Stomach (tissue), 8 donors: ENCODE measurements at regions not wholly inside any gene's neighbourhood (a gene's known extent, or its start where the extent isn't known, plus 50 kb on each side); places are given as distances from the start of the nearest gene placed in this dataset.

Experiments used
- DNase-seq, 2 donors: peaks; one replicate each; pipeline versions ENCODE4 v3.0.0 to v3.0.0-alpha.2; 2013 to 2019
- H3K27ac ChIP-seq, 5 donors: fragments of 200-600 bp in 4 of 5; sonication (generic) in 4 of 5; one replicate each; pipeline ENCODE4 v1.5.1; 2013 to 2019; ENCODE audit warnings: mild to moderate bottlenecking in 1 of 5, moderate library complexity in 1 of 5
- H3K27me3 ChIP-seq, 3 donors: fragments of 200-600 bp; sonication (generic); one replicate each; pipeline ENCODE4 v1.5.1; 2017 to 2019; ENCODE audit warnings: mixed run types in 1 of 3
- H3K36me3 ChIP-seq, 4 donors: fragments of 200-600 bp; sonication (generic); 1 replicate in 3 of 4; 2 replicates in 1 of 4; pipeline ENCODE4 v1.5.1; 2016 to 2019
- H3K4me1 ChIP-seq, 4 donors: fragments of 200-600 bp; sonication (generic); one replicate each; pipeline ENCODE4 v1.5.1; 2016 to 2019
- H3K4me3 ChIP-seq, 4 donors: fragments of 200-600 bp; sonication (generic) in 3 of 4; one replicate each; pipeline ENCODE4 v1.5.1; 2016 to 2019; ENCODE audit warnings: mild to moderate bottlenecking in 1 of 4
- H3K9me3 ChIP-seq, 4 donors: fragments of 200-600 bp; sonication (generic); one replicate each; pipeline ENCODE4 v1.5.1; 2016 to 2019
- CTCF ChIP-seq, 7 experiments: fragments of 450-650 bp in 4 of 7; fragments of 200-600 bp in 3 of 7; sonication (generic) in 3 of 7; IDR thresholded peaks; one replicate each; pipeline ENCODE4 v1.5.1; 2016 to 2019; ENCODE audit warnings: antibody characterized with exemption in 7 of 7, control low read depth in 2 of 7, mild to moderate bottlenecking in 1 of 7
- EP300 ChIP-seq: sonication (generic); formaldehyde crosslinking; IDR thresholded peaks from one replicate; pipeline ENCODE4 v1.6.1; 2017; ENCODE audit warnings: antibody characterized with exemption
- POLR2A ChIP-seq, 4 donors: fragments of 450-650 bp; IDR thresholded peaks; one replicate each; pipeline ENCODE4 v1.6.1; 2016; ENCODE audit warnings: antibody characterized with exemption in 4 of 4, control low read depth in 2 of 4, mild to moderate bottlenecking in 1 of 4, moderate library complexity in 1 of 4
- POLR2AphosphoS5 ChIP-seq, 3 donors: sonication (generic); formaldehyde crosslinking; IDR thresholded peaks; one replicate each; pipeline ENCODE4 v1.6.1; 2016; ENCODE audit warnings: antibody characterized with exemption in 3 of 3
- WGBS, 5 donors: extraction: QIAGEN DNeasy Blood & Tissue Kit in 3 of 5; methylation state at CpG; one replicate each; pipeline versions ENCODE4 v1.1.5 to v1.1.7; 2013 to 2018; 5-methylcytosine and 5-hydroxymethylcytosine counted together
- intact Hi-C: fragments of 100-400 bp; cut with DNase I; formaldehyde crosslinking; loops from one replicate; pipeline ENCODE4 v1.15.1; 2023; ENCODE audit warnings: low total_unique reads
- small RNA-seq, 4 donors: library from RNA; depleted of rRNA; stranded (forward); fragments of <200 nt; gene quantifications; one replicate each; pipeline ENCODE3, GENCODE V24; 2016
- donor health status: healthy with polysubstance abuse.
- donor health status: Bipolar disorder and iron deficiency.
- donor health status: healthy.

DNA sequence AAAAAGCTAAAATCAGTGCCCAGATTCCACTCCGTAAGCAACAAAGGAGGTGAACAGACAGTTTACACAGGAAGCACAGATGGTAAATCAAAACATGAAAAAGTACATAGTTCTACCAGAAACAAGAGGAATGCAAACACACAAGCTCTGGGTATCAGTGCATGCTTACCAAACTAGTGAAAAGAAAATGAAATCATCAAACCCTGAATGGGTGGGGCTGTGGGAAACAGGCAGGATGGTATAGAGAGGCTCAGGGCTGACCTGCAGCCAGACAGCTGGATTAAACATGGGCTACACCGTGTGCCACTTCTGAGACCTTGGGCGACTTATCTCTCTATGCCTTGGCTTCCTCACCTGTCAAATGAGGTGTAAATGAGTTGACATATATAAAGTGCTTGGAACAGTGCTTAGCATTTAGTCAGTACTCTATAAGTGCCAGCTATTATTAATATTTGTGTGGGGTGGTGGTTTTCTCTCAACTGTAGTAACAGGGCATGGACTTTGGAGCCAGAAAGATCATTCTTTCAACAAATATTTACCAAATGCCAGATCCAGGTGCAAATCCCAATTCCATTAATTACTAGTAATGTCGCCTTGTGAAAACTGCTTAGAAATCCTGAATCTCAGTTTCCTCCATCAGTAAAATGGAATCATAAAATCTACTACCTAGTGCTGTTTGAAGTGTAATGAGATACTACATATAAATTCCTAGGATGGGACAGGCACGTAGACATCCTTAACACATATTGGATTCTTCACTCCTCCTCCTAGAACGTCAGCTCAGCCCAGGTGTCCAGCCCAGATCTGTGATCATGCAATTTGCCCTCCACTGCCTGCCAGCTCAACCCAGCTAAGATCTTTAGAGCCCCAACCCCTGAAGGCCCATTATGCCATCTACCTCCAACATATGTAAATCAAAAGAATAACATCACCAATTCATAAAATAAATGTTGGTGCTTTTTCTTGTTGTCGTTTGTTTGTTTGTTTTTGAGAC lies 55.5 kb upstream of the SMAD3 start:
- Histone ChIP-seq H3K27me3 (no peaks in the 10 kb centered on the region), H3K27ac (no peak overlapping the region), H3K4me3 (no peak overlapping the region), H3K9me3 (no peaks in the 10 kb centered on the region), H3K36me3 (no peaks in the 10 kb centered on the region), H3K4me1 (peaks cover 0 to 4% (median 0%) of the 10 kb centered on the region in 4 donors)
- TF ChIP-seq CTCF (IDR thresholded peaks at IDR 0.05) = no peak
- no peak for TF ChIP-seq EP300
- TF ChIP-seq POLR2A (IDR thresholded peaks at IDR 0.05) = no peak
- TF ChIP-seq POLR2AphosphoS5 (IDR thresholded peaks at IDR 0.05) = no peak
- DNase-seq = no peak
- WGBS, 5 donors = 66 to 77% (median 73%) methylated on average over 7 of the region's 7 CpGs
- intact Hi-C loops = no loop called here

DNA sequence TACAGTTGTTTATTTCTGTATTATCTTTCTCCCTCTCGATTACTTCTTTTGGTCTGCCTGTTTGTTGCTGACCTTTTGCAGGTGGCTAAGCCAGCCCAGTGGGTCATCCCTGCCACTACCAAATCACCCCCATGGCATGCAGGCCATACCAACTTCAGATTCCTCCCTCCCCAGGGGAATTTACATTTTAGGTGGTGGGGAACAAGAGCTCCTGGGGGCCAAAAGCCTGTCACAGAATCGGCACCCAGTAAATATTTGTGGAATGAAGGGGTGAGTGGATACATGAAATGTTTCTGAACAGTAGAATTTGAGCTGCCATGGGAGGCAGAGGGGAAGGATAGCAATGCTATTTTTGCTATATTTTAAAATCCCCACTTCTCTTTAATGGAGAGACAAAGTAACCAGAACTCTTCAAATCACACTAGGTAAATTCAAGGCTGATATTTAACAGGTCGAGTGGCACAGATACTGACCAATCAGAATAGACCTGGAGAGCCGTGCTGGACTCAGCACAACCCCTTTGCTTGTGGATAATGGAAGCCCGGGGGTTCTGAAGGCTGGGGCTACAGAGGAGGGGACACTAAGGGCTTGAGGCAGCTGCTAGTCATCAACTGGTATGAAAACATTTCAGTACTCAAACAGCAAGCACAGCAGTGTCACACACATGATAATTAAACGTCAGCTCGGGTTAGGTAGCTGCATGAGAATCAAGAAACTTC lies 54.3 kb upstream of the SMAD3 start:
- TF ChIP-seq CTCF (IDR thresholded peaks at IDR 0.05) (no peak), POLR2A (IDR thresholded peaks at IDR 0.05) (no peak), EP300 (no peak)
- 47 to 63% (median 54%) methylated on average over 7 of the region's 7 CpGs for WGBS, 5 donors
- intact Hi-C loops = no loop called here

DNA sequence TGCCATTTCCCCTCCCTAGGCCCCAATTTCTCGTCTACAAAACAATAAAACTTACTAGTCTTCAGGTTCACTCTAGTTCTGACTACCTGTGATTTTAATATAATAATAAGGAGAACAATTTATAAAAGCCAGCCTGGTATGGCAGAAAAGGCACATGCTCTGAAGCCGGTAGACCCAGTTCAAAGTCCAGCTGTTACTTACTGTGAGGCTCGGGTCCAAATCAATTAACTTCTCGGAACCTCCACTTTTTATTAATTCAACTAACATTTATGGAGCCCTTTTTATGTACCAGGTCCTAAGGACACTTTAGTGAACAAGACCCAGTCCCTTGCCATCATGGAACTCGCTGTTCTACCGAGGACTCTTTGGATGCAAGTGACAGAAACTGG lies 53.8 kb upstream of the SMAD3 start:
- TF ChIP-seq POLR2AphosphoS5 (IDR thresholded peaks at IDR 0.05) (no peak), POLR2A (IDR thresholded peaks at IDR 0.05) (no peak), EP300 (no peak), CTCF (IDR thresholded peaks at IDR 0.05) (no peak)
- no peak for DNase-seq
- WGBS, 5 donors = 60 to 72% (median 67%) methylated on average over 6 of the region's 6 CpGs
- intact Hi-C loops = no loop called here
- H3K9me3 ChIP-seq = no peaks in the 10 kb centered on the region
- H3K27me3 ChIP-seq = no peaks in the 10 kb centered on the region
- H3K4me1 ChIP-seq = peaks cover 0 to 4% (median 0%) of the 10 kb centered on the region in 4 donors
- no peaks in the 10 kb centered on the region for H3K36me3 ChIP-seq
- H3K4me3 ChIP-seq = no peak overlapping the region
- H3K27ac ChIP-seq = no peak overlapping the region

More for the DNA sequence above, 54.3 kb upstream of the SMAD3 start:
- Histone ChIP-seq H3K9me3 (no peaks in the 10 kb centered on the region), H3K27ac (no peak overlapping the region), H3K4me1 (peaks cover 0 to 4% (median 0%) of the 10 kb centered on the region in 4 donors), H3K36me3 (no peaks in the 10 kb centered on the region), H3K27me3 (no peaks in the 10 kb centered on the region), H3K4me3 (no peak overlapping the region)
- DNase-seq = no peak

GRCh38 chr15:67013696-67014095 lies 51.7 kb upstream of the SMAD3 start:
- TF ChIP-seq POLR2AphosphoS5 (IDR thresholded peaks at IDR 0.05) (no peak), EP300 (no peak), POLR2A (IDR thresholded peaks at IDR 0.05) (no peak), CTCF (IDR thresholded peaks at IDR 0.05) (no peak)
- DNase-seq = peak in 1 of 2 donors; percentile 78
- no peaks in the 10 kb centered on the region for H3K9me3 ChIP-seq
- H3K36me3 ChIP-seq = no peaks in the 10 kb centered on the region
- H3K4me1 ChIP-seq = peaks cover 0 to 13% (median 0%) of the 10 kb centered on the region in 4 donors
- H3K27ac ChIP-seq = no peak overlapping the region
- no peak overlapping the region for H3K4me3 ChIP-seq
- H3K27me3 ChIP-seq = no peaks in the 10 kb centered on the region
- intact Hi-C loops = no loop called here
- 56 to 64% (median 58%) methylated on average over 10 to 11 of the region's 11 CpGs for WGBS, 5 donors

Small RNA genes in the stretch of these regions (small RNA-seq; reads per million reads assigned to genes)
- 0 reads per million in 4 donors for gene HMGN2P47
